Limb (tissue), 2 donors: ENCODE measurements at regions not wholly inside any gene's neighbourhood (a gene's known extent, or its start where the extent isn't known, plus 50 kb on each side); places are given as distances from the start of the nearest gene placed in this dataset.
A peak's percentile ranks its signal among the peaks of the same experiment; 100 is the strongest.

Source experiments
- DNase-seq, 2 donors: peaks; one replicate each; pipeline ENCODE4 v3.0.0-alpha.2; 2016; ENCODE audit errors: extremely low spot score in 2 of 2

DNA sequence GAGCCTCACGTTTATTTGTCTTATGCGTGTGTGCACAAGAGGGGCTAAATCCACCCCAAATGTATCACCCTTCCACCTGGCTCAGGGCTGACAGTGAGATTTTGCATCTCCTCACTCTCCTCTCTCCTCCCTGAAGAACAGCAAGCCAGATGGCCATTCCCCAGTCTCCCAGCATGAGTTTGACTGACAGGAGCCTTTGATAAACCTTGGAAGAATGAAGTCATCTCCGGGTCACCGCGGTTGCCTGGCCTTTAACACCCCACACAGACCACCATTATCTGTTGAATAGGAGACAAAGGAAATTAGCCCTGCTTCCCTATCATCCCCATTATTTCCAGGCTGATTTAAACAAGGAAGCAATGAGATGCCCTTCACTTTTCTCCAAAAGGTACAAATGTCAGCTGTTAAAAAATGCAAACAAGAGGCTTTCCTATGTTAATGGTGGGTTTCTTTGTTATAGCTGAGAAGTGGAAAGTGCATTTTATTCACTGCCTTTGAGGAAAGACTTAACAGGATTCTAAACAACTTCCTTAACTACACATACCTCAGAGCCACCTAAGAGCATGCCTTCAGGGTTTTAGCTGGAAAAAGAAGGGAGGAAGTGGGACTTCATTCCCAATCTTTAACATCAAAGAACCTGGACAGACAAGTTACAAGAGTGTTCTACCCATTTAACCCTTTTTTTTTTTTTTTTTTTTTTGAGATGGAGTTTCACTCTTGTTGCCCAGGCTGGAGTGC is 524.8 kb upstream of the ID4 start:
- DNase-seq: no peak

DNA sequence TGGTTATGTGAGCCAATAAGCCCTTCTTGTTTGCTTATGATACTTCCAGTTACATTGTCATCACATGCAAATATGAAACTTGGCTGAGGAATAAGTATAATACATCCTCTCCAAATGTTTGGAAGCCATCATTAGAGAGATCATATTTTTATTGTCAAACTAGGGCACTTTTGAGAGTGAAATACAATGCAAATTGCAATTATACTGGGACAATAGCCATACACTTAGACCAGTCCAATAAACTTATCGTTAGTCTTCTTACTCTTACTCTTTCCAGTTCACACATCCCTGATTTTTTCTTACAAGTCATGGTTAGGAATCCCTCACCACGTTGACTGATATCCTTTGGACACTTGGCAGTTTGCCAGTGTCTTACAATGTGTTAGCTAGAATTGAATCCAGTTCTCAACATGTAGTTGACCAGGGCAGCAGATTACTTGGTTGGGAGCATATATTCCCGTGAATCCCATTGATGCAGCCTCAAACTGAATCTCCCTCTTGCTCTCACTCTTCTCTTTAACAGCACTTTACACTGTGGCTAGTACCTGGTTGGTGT is 519.7 kb upstream of the ID4 start:
- DNase-seq: no peak

DNA sequence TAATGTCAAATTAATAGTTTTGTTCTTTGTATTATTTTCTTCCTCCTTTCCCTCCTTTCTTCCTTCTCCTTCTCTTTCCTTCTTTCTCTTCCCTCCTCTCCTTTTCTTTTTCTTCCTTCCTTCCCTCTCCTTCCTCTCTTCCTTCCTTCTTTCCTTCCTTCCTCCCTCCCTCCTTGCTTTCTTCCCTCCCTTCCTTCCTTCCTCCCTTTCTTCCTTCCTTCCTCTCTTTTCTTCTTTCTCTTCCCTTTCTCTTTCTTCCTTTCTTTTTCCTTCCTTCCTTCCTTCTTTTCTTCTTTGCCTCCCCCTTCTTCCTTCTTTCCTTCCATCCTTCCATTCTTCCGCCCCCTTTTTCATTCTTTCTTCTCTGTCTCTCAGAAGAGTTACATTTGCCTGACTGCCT is 518.2 kb upstream of the ID4 start:
- DNase-seq: no peak

DNA sequence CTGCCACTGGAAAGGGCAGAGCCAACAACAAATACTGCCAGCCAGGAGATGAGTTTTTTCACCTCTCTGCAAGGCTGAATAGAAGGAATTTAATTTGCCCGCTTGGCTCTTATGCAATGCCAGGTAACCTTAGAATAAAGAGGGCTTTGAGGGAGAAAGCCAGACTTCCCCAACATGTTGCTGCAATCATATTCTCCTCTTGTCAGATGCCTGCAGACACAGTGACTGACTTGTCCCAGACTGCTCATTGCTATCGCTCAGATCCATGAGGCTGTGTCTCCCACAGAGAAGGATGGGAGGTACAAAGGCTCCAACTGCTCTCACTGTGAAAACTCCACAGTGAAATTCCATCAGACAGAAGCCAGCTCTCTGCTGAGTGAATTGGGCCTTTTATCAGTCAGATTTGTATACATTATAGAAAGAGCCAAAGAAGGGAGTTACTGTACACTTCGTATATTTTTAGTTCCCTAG is 517.0 kb upstream of the ID4 start:
- no peak for DNase-seq

DNA sequence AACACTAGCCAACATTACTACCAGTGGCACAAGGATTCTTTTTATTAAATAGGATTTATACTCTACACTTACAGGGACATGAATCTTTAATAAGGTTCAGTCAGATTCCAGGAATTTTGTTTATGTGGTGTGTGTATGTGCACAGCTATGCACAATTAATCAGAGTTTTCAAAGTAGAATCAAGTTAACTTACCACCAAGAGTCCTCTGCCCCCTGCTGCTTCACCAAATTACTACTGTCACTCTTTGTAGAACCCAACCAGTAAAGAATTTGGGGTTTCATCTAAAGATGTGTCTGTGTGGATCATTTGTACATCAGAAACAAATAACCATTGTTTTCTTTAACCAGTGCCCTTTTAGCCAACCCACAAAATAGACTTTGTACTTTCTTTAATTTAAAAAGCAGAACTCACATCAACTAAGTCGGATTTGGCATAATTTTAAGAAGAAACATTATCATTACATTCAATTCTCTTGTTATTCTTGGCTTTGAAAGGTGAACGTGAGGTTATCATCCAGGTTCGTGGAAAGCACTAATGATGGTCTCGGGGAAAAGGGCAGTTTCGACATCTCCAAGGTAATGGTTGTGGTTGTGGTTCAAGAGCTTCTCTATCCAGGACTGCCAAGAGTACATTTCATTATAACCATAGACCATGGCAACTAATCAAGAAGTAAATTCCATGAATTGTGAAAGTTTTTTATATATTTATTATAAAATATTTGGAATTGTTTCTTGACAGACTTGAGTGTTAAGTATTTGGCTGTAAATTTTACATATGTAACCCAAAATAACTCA is 514.3 kb upstream of the ID4 start:
- DNase-seq: no peak

DNA sequence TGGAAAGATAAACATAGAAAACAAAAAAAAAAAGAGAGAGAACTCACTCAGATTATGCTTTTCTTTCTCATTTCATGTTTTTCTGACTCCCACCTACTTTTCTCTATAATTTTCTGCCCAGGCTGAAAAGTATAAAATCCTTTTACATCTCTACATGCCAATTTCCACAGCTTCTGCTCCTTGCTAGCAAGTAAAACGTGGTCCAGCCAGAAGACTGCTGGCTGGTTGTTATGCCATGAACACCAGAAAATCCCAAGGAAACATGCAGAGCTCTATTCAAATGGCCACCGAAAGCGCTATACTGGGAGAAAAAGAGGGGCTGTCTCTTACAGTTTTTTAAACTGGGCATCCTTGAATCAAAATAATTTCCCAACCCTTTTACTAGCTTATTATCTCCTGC is 512.8 kb upstream of the ID4 start:
- DNase-seq: no peak

DNA sequence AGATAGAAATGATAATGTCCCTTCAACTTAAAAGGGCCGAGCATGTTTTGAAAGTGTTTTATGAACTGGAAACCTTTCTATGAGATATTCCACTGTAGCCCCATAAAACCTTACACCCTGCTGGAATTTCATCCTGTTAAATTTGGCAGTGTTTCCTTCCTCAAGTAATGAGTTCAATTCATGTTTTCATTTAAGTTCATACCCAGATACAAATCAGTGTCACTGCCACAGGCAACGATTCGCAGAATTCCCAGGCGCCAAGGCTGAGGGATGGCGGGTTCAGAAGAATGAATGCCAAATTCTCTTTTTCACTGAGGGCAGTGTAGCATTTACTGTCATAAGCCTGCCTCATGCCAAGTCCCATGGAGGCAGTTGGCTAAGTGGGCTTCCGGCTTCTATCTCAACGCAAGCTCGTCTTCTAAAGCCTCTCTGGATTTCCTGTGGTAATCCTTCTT is 511.8 kb upstream of the ID4 start:
- DNase-seq: peak in 1 of 2 donors; percentile 34

DNA sequence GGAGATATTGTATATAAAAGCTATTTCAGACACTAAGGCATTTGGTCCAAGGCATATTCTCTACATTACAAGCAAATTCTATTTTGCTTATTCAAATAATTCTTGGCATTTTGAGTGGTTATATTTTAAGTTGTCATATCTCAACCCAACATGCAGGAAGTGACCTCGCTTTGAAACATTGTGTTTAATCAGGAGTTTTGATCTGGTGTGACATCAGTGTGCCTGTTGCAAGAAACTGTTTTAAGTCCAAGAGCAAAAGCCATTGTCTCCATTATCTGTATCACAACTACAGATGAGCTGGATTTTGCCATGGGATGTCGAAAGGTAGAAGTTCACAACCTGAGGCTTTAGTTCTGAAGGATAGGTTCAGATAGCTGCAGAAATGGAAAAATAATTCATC is 509.9 kb upstream of the ID4 start:
- DNase-seq: no peak

DNA sequence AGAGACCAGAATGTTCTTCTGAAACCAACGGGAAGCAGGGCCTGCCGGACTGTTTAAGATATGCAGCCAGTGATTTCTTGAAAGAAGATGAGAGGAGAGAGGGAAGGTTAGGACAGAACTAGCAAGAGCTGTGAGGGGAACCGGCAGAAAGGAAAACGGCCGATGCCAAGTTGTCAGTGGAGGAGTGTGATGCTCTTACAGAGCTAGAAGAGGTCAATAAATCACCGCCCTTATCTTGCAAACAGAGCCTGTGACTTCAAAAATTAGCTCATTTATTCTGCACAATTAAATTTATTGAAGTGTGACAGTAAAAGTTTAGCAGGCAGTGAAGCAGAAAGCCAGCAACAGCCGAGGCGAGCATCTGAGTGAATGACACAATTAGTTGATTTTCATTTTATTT is 509.5 kb upstream of the ID4 start:
- DNase-seq: no peak

DNA sequence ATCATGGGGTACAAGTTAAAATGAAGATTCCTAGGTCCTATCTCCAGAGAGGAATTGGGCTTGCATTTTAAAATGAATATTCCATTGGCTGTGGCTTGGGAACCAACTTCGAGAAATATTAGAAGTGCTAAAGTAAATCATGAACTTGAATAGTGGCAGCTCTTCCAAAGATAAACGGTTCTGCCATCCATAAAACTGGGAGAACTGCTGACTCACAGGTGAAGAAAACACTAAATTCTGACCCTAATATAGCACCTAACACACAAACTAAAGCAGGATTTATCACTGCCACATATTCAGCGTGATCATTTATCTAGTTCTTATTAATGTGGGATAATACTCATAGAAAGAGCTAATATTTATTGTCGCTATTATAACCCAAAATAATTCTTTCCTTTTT is 508.1 kb upstream of the ID4 start:
- DNase-seq: no peak

DNA sequence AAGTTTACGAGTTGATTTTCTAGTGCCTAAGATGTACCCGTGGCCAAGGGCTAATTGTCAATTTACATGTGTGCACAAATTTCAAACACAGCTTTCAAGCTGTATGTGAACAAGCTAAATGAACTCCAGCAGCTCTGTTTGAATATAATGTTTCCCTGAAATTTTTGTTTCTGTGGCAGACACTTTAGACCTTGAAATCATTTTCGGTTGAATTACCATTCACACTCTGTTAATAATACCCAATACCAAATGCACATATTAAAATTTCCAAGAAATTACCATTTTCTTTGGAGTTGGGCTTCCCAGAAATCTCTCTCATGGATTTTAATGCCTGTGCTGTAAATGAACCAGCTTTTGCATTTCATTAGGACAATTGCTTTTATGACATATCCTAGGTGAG is 506.1 kb upstream of the ID4 start:
- no peak for DNase-seq

DNA sequence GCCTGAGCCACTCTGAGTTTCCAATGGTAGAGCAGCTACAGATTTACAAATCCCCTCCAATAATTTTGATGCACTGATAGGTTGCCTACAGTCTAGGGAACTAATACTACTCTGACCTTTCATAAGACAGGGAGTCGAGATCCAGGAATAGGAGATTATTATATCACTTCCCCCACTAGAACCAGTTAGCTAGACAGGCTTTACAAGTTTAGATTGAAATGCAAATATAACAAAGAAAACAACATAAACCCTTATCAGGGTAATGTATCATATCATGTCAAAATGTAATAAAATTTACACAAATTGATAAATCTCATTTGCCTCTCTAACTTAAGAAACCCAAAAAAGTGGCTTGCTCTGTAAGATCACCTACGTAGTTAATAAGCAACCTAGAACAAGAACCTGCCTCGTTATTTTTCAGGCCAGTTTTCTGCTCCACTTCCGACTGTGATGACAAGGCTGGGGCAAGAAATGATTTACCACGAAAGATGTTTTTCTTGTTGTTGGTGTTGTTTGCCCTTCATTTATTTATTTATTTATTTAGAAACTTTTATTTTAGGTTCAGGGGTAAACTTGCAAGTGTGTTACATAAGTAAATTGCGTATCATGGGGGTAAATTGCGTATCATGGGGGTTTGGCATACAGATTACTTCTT is 504.2 kb upstream of the ID4 start:
- DNase-seq: no peak

DNA sequence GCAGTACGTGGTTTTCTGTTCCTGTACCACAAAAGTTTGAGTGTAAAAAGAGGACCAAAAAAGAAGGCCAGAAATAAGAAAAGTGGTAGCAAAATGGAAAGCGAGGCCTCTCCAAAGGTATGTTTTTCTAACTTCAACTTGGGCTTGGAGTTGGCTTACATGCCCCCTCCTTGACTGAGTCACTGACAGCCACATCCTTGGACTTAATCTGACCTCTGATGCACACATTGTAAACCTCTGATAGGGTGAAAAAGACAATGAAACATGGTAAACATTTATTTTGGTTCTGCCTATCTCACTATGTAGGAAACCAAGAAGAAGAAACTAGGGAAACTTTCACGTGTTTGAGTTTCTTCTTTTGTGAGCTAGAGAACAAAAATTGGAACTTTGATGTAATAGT is 503.2 kb upstream of the ID4 start:
- DNase-seq: no peak

DNA sequence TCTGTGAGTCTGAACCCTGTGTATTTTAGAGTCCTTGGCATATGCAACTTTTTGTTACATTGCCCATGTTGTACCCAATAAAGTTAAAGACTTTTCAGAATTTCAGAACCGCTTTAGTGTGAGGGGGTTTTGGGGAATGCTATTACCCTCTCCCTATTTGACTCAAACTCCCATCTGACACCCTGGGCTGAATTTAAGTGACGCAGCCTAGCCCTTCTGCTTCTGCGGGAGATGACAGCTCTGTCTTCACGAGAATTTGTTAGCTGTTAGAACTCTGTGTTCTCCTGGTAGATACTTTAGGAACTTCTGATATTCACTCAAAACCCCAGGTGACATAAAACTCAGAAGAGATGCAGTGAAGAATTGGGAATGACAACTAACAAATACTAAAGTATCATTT is 500.6 kb upstream of the ID4 start:
- DNase-seq: no peak

DNA sequence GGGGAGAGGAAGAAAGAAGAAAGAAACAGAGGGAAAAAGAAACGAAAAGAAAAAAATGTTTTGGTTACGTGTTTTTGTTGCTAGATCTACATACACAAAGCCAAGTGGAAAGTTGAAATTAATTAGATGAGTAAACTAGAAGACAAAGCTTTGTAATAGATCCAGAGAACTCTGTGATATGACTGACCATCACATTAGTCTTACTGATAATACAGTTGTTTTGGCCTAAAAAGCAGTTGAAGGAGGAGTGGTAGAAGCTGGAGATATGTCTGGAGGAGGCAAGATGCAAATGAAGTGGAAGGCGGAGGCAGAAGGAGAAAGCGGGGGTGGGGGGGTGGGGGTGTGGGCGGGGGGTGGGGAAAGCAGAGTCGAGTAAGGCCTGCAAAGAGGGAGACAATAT is 500.1 kb upstream of the ID4 start:
- no peak for DNase-seq

DNA sequence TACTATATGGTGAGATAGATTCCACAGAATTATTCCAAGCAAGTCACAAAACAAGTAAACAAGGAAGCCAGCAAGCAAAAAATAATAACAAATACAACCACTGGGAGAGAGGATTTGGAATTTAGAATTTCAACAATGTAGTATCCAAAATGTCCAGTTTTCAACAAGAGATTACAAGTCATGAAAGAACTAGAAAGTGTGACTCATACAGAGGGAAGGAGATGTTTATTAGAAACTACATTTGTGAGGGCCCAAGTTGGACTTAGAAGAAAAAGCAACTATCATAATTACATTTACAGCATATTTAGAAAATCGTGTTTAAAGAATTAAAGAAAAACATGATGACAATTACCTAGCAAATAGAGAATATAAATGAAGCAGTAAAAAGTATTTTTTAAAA is 494.6 kb upstream of the ID4 start:
- DNase-seq: no peak

DNA sequence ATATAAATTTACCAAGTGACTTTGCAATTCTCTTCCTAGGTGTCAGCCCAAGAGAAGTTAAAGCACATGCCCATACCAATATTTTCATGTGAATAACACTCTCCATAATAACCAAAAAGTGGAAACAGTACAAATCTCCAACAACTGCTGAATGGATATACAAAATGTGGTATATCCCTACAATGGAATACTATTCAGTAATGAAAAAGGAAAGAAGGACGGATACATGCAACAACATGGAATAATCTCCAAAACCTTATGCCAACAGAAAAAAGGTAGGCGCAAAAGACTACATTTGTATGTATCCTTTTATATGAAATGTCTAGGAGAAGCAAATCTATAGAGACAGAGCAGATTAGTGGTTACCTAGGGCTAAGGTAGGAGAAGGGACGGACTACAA is 487.7 kb upstream of the ID4 start:
- DNase-seq: no peak

DNA sequence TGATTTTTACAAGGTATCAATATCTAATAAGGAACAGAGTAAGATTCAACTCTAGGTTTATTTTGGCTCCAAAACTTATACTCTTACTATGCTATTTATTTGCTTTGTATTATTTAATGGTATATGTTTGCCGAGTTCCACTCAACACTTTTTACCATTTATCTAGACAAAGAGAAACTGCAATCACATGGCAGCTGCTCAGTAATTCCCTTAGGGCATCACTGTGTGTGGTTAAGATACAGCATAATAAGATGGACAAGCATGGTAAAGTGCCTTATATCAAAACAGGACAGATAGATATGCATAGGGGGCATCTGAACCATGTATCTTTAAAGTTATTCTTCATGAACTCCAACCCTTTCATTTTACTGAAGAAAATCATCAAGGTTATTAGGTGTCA is 483.0 kb upstream of the ID4 start:
- no peak for DNase-seq

DNA sequence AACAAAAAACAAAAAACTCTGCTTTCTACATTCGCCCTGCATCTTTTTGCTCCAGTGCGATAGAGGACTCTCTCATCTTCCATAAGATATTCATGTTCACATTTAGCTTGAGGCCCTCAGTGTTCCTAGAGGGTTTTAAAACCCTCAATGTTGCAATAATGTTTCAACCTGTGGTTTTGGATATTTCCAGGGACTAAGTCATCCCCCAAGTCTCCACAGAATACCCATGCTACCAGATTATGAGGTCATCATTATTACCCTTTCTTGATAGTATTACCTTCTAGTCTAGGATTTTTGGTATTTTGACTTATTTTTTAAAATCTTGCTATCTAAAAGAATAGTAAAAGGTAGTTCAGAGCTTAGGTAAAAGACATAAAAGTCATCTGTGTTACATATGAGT is 480.5 kb upstream of the ID4 start:
- DNase-seq: no peak

DNA sequence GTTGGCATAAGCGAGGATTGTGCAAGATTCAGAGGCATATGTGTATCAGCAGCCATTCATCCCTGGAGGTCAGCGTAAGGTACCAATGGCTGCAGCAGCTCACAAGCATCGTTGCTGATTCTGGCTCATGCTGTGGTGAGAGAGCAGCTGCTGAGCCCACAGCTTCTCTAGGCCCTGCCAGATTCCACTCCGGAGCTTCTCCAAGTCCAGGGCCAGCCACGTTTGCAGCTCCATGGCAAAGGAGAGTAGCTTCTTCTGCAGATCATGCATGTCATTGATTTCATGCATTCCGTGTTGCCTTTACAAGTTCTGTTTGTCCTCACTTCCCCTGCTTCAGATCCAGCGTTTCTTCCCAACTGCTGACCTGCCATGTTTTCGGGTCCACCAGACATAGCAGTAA is 474.8 kb upstream of the ID4 start:
- DNase-seq: no peak

DNA sequence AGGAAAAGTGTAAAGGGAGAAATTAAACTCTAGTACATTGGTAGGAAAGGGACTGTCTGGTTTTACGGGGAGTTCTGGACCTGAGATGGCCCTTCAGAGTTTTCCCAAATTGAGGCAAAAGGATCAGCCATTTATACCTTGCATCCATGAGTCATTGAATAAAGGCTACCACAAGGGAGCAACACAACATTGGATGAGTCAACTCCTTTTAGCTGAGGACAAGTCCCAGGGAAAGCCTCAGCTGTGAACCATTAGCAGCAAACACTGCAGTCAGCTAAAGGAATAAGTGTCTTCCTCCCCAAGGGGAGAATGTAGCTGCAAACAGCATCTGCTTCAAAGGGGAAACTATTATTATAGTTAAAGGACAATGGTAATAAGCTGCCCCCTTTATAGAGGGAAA is 468.7 kb upstream of the ID4 start:
- DNase-seq: no peak

DNA sequence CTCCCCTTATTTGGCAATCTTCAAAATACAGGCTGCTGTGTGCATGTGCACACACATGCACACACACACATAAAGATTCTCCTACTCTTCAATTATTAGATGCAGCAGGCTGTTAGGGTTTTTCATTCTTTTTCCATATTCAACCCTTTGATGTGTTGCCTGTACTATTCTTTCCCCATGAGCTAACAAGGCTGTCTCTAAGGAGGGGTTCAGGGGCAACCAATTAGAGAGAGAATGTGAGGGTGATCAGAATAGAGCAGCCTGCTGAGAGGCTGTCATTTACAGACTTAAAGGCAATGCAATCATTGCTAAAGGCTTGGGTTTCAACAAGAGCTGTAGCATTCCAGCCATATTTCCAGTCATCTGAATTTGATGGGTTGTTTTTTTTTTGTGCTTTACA is 467.4 kb upstream of the ID4 start:
- no peak for DNase-seq
